SIG-M5 treated with dmso at 0.1 percent for 504 hours (cell line): ENCODE measurements at regions not wholly inside any gene's neighbourhood (a gene's known extent, or its start where the extent isn't known, plus 50 kb on each side); places are given as distances from the start of the nearest gene placed in this dataset.

Experiments
- DNase-seq: peaks from one replicate; lab custom pipeline; 2025; ENCODE audit not compliant: unreplicated experiment; lab: John Stamatoyannopoulos, UW

DNA sequence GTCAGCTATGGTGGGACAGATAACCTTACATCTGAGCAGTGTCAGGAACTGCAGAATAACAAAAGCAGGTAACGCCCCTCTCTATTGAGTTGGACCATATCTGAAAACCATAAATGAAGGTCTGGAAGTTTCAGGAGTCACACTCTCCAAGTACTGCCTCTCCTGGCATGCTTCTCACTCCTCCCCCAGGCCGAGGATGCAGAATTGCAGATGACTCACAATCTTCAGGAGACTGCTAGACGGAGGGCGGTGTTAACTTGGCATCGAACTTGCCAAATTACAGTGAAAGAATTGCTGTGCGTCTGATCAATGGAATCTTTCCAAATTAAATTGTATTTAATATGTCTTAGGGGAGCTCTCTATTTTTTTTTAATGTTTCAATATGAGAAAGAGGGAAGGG is 67.1 kb upstream of the TRIM2 start:
- DNase-seq = no peak

DNA sequence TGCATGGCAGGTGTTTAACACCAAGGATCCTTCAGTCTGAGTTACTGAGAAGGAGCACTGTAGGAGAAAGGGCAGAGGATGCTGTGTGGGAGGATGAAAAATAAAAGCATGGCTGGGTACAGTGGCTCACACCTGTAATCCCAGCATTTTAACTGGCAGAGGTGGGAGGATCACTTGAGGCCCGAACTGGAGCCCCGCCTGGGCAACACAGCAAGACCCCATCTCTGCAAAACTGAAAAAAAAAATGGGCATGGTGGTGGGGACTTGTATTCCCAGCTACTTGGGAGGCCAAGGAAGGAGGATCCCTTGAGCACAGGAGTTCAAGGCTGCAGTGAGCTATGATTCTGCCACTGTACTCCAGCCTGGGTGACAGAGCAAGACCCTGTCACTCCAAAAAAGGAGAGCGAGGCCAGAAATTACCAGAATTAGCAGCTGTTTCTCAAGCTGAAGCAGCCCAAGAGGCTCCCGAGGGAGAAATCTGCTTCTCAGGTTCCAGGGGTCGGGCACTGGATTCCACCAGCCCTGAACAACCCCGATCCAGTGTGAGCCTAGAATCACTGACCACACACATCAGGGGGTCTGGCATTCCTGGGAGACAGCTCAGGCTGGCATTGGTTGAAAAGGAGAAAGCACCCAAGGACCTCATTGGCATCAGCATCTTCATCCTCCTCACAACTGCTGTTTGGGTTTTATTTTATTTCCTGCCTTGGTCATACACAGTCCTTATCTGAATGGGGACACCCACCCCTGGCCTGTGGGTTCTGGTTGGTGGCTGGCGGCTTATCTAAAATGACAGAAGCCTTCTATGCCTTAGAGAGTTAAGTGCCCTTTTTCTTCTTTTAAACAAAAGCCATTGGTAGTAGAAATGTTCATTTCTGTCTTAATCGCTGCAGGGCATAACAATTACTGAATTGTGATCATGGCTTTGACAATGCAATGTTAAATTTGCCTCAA is 66.3 kb upstream of the TRIM2 start:
- no peak for DNase-seq

DNA sequence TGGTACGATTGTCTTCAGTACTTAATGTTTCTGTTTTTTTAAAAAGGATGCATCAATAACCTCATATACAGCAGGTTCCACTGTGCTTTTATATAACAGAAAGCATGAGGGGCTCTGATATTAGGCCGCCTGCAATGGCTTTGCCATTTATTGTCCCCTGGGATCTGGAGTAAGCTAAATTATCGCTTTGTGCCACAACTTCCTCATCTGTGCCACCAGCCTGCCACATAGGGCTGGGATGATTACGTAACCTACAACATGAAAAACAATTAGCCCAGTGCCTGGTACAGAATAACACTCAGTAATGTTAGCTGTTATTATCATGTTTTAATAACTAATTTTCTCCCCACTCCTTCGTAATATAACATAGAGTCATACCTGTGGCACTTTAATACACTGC is 65.5 kb upstream of the TRIM2 start:
- peak; percentile 73 for DNase-seq

DNA sequence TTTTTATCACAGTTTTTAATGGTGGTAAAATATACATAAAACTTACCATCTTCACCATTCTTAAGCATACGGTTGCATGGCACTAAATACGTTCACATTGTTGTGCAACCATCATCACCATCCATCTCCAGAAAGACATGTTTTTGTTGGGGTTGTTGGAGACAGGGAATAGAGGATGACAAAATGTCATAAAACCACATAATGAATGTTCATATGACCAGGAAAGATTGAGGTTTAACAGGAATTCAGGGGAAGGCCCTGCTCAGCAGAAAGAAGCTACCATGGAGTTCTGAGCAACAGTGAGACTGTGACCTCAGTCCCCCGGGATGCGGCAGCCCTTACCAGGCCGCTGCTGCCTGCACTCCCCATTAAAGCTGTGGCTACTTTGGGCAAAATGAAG is 63.9 kb upstream of the TRIM2 start:
- no peak for DNase-seq

DNA sequence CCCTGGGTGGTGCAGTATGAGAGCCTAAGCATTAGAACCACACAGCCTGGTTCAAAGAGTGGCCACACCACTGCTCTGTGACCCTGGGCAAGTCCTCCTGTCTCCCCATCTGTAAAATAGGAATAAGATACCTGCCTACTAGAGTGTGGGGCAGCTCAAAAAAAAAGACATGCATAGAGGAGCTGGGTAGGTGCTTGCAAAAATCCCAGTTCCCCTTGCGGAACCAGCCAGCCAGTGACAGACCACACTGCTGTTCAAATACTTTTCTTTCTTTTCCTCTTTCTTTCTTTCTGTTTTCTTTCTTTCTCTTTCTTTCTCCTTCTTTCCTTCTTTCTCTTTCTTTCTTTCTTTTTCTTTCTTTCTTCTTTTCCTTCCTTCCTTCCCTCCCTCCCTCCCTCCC is 63.0 kb upstream of the TRIM2 start:
- DNase-seq = no peak

DNA sequence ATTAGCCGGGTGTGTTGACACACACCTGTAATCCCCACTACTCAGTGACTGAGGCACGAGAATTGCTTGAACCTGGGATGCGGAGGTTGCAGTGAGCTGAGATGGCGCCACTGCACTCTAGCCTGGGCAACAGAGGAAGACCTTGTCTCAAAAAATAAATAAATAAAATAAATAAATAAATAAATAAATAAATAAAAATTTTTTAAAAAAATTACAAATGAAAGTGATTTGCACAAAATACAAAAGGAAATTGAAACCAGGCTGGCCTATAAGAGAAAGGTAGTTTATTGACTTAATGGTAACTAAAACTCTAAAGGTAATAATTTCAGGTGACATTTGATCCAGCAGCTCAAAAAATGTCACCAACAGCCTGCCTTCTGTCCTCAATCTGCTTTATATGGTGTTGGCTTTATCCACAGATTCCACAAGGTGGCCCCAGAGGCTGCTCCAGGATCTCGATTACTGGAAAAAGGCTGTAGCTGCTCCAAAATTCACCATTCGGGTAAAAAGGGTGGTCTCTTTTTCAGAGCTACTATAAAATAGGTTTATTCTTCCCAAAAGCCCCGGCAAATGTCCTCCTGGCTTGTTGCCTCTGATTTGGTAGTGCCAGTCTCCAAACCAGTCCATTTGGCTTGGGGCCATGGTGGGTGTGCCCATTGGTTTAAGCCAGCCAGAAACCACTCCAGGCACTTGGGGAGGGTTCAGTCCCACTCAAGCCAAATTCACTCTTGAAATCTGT is 61.4 kb upstream of the TRIM2 start:
- peak; percentile 68 for DNase-seq

DNA sequence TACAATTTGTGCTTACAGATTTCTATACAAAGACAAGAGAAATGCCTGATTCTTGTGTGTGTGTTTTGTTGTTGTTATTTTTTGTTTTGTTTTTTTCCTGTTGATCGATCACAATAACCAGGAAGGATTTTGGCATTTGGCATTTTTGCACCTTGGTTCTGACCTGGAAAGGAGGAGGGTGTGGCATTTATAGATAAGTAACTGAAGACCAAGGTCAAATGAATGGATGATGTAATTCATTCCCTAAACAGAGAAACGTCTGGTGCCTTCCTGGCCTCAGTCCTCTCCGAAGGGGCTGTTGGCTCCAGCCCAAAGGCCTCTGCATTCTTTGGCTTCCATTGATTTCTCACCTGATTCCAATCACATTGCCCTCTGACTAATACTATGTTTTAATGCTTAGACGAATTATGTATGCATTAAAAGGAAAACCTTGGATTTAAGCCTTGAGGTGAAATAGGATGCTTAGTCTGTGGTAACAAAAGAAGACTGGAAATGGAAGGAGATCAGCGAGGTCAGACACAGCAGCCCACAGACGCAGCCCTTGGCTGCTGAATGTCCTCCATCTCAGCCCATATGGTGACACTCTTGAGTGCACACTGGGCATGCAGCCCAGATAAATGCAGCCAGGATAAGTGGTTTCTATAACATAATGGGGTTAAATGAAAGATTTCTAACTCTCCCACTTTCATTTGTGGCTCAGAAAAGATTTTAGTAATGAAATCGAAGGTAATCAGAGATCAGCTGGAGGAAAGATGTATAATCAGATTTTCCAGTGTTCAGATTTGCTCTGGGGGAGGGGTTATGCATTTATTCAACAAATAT is 60.5 kb upstream of the TRIM2 start:
- no peak for DNase-seq

DNA sequence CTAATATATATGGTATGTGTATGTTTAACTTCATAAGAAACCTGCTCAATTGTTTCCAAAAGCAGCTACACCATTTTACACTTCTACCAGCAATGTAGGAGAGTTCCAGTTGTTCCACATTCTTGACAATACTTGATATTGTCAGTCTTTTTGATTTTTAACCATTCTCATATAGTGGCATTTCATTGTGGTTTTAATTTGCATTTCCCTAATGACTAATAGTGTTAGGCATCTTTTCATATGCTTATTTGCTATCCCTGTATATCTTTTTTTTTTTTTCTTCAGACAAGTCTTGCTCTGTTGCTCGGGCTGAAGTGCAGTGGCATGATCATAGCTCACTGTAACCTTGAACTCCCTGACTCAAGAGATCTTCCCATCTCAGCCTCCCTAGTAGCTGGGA is 58.2 kb upstream of the TRIM2 start:
- DNase-seq = no peak

DNA sequence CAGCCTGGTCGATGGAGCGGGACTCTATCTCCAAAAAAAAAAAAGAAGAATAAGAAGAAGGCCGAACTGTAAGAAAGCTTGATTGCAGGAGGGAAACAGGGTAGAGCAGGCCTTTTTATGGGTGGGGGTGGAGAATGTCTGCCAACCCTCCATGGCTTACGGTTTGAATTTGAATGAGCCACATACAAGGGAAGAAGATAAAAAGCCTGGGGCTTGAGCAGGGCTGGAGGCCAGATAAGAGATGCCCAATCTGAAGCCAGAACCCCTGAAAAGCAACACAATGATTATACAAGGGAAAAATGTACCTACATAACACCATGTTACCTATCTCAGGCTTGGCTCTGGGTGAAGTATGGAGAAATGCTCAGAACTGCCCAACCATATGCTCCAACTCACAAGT is 57.3 kb upstream of the TRIM2 start:
- DNase-seq = no peak

DNA sequence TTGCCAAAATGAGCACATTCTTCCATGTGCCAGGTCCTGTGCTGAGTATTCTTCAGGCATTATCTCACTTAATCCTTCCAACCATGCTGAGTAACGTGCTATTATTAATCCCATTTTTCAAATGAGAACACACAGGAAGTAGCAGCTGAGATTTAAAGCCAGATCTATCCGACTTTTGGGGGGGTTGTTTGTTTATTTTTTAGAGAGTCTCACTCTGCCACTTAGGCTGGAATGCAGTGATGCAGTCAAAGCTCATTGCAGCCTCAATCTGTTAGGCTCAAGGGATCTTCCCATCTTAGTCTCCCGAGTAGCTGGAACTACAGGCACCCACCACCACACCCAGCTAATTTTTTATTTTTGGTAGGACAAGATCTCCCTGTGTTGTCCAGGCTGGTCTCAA is 55.5 kb upstream of the TRIM2 start:
- no peak for DNase-seq

DNA sequence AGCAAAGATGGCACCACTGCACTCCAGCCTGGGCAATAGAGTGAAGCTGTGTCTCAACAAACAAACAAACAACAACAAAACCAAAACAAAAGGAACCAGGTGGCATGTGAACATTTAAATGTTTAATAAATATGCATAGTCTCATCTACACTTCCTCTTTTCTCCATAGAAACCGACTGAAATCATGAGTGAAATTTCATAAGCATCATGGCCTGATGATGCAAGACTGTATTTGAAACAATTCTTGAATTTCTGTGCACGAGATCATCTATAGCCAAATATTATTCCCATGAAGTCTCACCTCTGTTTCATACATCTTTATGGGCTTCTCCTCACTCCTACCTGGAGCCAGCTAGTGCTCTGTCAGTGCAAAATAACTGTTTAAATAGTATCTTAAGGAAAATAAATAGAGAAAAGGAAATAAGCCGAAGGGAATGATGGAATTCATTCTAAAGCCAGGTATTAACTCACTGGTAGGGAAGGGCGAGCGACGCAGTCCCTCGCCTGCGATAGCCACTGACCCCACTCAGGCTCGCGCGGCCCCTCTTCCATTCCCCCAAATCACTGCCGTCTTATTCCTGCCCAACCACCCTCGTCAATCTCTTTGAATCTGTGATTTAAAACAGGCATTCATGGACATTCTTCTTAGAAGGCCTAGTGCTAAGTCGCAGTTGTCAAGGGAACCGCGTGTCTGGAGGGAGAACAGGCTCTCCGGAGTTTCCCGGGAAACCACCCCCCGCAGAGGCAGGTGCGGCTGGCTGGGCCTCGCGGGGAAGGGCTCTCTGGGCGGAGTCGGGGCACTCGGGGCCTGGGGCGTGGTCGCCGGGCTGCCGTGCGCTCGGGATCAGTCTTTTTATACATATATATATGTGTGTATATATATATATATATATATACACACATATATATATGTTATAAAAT is 52.4 kb upstream of the TRIM2 start:
- peak; percentile 89 for DNase-seq

DNA sequence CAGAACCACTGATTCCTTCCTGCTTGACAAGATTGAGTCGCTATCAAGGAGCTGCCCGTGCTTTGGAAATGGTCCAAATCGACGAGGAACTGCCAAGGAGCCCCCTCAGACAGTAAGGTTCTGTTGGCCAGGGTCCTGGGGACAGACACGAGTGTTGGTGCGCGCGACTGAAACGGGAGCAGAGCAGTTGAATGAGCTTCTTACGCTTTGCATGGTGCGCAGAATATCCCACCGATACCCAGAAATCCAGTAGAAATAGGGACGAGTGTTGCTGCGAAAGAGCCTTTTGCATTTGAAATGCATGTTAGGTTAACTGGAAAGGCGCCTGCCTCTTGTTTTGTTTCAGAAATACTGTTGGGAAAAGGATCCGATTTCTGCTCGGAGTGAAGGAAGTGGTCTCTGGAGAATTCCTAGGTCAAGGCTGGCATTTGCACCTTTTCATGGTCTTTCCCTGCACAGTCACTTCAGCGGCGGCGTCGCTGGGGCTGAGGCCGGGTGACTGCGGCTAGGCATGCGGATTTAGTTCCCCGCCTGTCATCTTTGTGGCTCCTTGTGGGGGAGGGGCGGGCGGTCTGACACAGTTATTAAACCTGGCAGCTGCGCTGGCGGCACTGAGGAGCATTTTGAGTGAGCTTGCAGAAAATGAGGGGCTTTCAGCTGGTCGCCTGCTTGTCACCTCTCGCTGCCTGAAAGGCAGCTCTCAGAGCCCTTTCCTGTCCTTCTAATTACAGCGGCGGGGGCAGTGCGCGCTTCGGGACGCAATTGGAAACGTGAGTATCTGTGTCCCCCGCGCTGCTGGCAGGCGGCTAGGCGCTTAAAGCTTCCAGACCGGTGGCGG is 51.5 kb upstream of the TRIM2 start:
- peak; percentile 16 for DNase-seq

DNA sequence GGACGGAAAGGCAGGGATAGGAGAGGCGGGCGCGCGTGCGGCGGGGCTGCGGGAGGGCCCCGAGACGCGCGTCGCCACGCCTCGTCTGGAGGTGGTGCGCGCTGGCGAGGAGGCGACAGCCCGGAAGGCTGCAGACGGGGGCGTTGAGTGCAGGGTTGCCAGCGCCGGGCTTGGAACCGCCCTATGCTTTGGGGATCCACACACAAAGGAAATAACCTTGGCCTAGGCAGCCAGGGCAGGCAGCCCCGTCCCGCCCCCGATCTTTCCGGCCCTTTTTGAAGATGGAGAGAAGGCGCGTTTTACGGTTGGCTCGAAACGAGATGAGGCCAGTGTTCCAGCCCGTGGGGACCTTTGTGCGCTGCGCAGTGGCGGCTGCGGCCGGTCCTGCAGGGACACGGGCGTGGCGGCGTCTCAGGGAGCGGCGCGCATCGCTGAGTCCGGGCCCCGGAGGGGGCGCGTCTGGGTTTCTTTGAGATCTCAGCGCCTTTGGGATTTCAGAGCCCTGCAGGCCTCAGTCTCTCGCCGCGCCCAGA is 50.8 kb upstream of the TRIM2 start:
- DNase-seq = peak; percentile 34

DNA sequence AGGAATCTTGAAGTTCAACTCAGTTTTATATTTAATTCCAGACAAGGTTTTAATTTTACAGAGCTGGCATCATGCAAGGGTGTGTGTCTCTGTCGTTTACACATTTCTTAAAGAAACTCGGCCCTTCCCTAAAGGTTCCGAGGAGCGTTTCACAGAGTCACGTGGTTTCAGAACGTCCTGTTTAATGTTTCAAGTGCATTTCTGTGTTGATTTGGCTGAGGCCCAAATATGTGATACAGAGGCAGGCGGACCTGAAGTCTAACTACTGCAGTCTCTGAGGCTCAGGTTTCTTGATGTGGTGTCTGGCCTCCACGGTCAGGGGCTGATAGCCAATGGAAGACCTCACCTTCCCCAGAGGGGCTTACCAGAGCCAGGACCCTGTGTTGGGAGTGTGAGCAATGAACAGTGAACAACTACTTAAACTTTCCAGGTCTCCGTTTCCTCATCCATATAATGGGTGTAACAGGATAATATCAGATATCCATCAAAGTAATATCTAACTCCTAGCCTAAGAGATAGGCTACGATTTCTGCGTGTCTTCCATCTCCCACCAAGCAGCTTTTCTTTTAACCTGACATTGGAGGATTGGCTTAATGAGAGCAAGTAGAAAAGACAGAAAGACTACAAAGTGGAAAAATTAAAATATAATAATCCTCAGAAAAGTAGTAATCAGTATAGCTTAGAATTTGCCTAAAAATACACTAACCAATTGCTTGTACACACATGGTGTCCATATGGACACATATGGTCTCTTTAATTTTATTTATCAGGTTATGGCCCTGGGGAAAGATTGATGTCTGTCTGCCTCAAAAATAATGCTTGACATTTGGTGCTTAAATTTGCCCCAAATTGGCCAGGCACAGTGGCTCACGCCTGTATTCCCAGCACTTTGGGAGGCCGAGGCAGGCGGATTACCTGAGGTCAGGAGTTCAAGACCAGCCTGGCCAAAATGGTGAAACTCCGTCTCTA is 50.0 kb upstream of the TRIM2 start:
- DNase-seq = peak; percentile 16
